NCI-H1694 (cell line): ENCODE measurements at regions not wholly inside any gene's neighbourhood (a gene's known extent, or its start where the extent isn't known, plus 50 kb on each side); places are given as distances from the start of the nearest gene placed in this dataset.
A peak's percentile ranks its signal among the peaks of the same experiment; 100 is the strongest.

Experiments used
- DNase-seq: peaks from one replicate; lab custom pipeline; 2025; lab: John Stamatoyannopoulos, UW

- no peak for DNase-seq
Measured at GRCh38 chr5:175109058-175109755, 334.8 kb downstream of the DRD1 start.

GRCh38 chr5:175107865-175108264, 336.1 kb downstream of the DRD1 start:
- DNase-seq, result no peak

- no peak for DNase-seq
Measured at GRCh38 chr5:175107028-175107588, 336.9 kb downstream of the DRD1 start.

- DNase-seq, result peak; percentile 62
Measured at GRCh38 chr5:175104677-175105076, 339.3 kb downstream of the DRD1 start.

- DNase-seq, result no peak
Measured at GRCh38 chr5:175103746-175104145, 340.2 kb downstream of the DRD1 start.

- DNase-seq, result no peak
Measured at GRCh38 chr5:175102717-175103116, 341.3 kb downstream of the DRD1 start.

- DNase-seq, result no peak
Measured at GRCh38 chr5:175098301-175098700, 345.7 kb downstream of the DRD1 start.

GRCh38 chr5:175096469-175097165, 347.4 kb downstream of the DRD1 start:
- no peak for DNase-seq

- DNase-seq, result no peak
Measured at GRCh38 chr5:175094461-175094860, 349.5 kb downstream of the DRD1 start.

- no peak for DNase-seq
Measured at GRCh38 chr5:175092691-175093090, 351.3 kb downstream of the DRD1 start.

GRCh38 chr5:175088963-175089362, 355.0 kb downstream of the DRD1 start:
- DNase-seq, result no peak

- DNase-seq, result no peak
Measured at GRCh38 chr5:175082866-175083590, 358.6 kb downstream of the MSX2 start.

- no peak for DNase-seq
Measured at GRCh38 chr5:175082346-175082745, 358.0 kb downstream of the MSX2 start.

GRCh38 chr5:175079707-175080106, 355.3 kb downstream of the MSX2 start:
- no peak for DNase-seq

GRCh38 chr5:175070283-175070682, 345.9 kb downstream of the MSX2 start:
- DNase-seq, result no peak

GRCh38 chr5:175060257-175060656, 335.9 kb downstream of the MSX2 start:
- DNase-seq, result no peak

GRCh38 chr5:175059687-175060211, 335.4 kb downstream of the MSX2 start:
- peak; percentile 18 for DNase-seq

- no peak for DNase-seq
Measured at GRCh38 chr5:175056831-175057230, 332.4 kb downstream of the MSX2 start.

GRCh38 chr5:175054243-175054642, 329.9 kb downstream of the MSX2 start:
- no peak for DNase-seq

- no peak for DNase-seq
Measured at GRCh38 chr5:175052351-175052750, 328.0 kb downstream of the MSX2 start.

GRCh38 chr5:175047048-175047447, 322.7 kb downstream of the MSX2 start:
- no peak for DNase-seq

GRCh38 chr5:175045820-175046219, 321.4 kb downstream of the MSX2 start:
- DNase-seq, result no peak
